Loucy (cell line): ENCODE measurements at regions not wholly inside any gene's neighbourhood (a gene's known extent, or its start where the extent isn't known, plus 50 kb on each side); places are given as distances from the start of the nearest gene placed in this dataset.

Experiments used
- H2AFZ ChIP-seq: fragments of 200-600 bp; sonication (generic); 2 replicates; pipeline ENCODE4 v1.6.0; 2016; ENCODE audit warnings: antibody characterized with exemption, mild to moderate bottlenecking, low read length, moderate library complexity
- H3F3A ChIP-seq: fragments of 200-600 bp; 2 replicates; pipeline ENCODE4 v1.6.0; 2016; ENCODE audit warnings: antibody characterized with exemption, low read depth, mild to moderate bottlenecking
- H3K27me3 ChIP-seq: fragments of 200-600 bp; sonication (generic); 2 replicates; pipeline ENCODE4 v1.6.1; 2014; ENCODE audit warnings: low read length, mild to moderate bottlenecking; ENCODE audit not compliant: insufficient read depth, poor library complexity, severe bottlenecking
- H3K36me3 ChIP-seq: fragments of 200-600 bp; sonication (generic); 2 replicates; pipeline ENCODE4 v1.6.1; 2016; ENCODE audit warnings: low read length; ENCODE audit not compliant: insufficient read depth
- H3K4me1 ChIP-seq: fragments of 200-600 bp; sonication (generic); 2 replicates; pipeline ENCODE4 v1.5.1; 2014; ENCODE audit warnings: low read length, mild to moderate bottlenecking; ENCODE audit not compliant: insufficient read depth, poor library complexity, severe bottlenecking
- H3K4me2 ChIP-seq: fragments of 200-600 bp; sonication (generic); 2 replicates; pipeline ENCODE4 v1.6.0; 2014; ENCODE audit warnings: antibody characterized with exemption, low read length, low read depth, mild to moderate bottlenecking; ENCODE audit not compliant: poor library complexity, severe bottlenecking
- H3K4me3 ChIP-seq: fragments of 200-600 bp; sonication (generic); 2 replicates; pipeline ENCODE4 v1.5.1; 2014; ENCODE audit warnings: low read length, mild to moderate bottlenecking, mixed read lengths; ENCODE audit not compliant: poor library complexity, severe bottlenecking
- H3K79me2 ChIP-seq: fragments of 200-600 bp; sonication (generic); 2 replicates; pipeline ENCODE4 v1.6.1; 2014; ENCODE audit warnings: low read length; ENCODE audit not compliant: insufficient read depth
- H3K9ac ChIP-seq: fragments of 200-600 bp; sonication (generic); 2 replicates; pipeline ENCODE4 v1.6.0; 2014; ENCODE audit warnings: mild to moderate bottlenecking, low read depth, low read length, moderate library complexity; ENCODE audit not compliant: poor library complexity, severe bottlenecking
- H3K9me2 ChIP-seq: fragments of 200-600 bp; sonication (generic); replicated peaks from 2 replicates; pipeline ENCODE4 v1.6.1; 2016; ENCODE audit warnings: low read depth, low read length, mixed read lengths
- H3K9me3 ChIP-seq: fragments of 200-600 bp; sonication (generic); 2 replicates; pipeline ENCODE4 v1.6.1; 2014; ENCODE audit warnings: mild to moderate bottlenecking, antibody characterized with exemption, low read length, low read depth; ENCODE audit not compliant: insufficient read depth
- H4K20me1 ChIP-seq: fragments of 200-600 bp; sonication (generic); 2 replicates; pipeline ENCODE4 v1.6.0; 2014; ENCODE audit warnings: antibody characterized with exemption, low read length, mild to moderate bottlenecking; ENCODE audit not compliant: insufficient read depth, poor library complexity, severe bottlenecking
- EZH2phosphoT487 ChIP-seq: fragments of 200-600 bp; IDR thresholded peaks from 2 replicates; pipeline ENCODE4 v1.6.1; 2018; ENCODE audit warnings: antibody characterized with exemption, mild to moderate bottlenecking, moderate library complexity, borderline replicate concordance
- TF ChIP-seq, protein P1 (sequence below): fragments of 200-600 bp; sonication (generic); conservative IDR thresholded peaks from 2 replicates; pipeline ENCODE4 v1.5.1; 2014; ENCODE audit warnings: mild to moderate bottlenecking, antibody characterized with exemption, low read length

GRCh38 chr19:30712431-30713337, 340.5 kb downstream of the ZNF536 start:
- H3K9me3 ChIP-seq = no peaks in the 10 kb centered on the region; the same call in 1 of the 2 replicates
- no peaks in the 10 kb centered on the region for H4K20me1 ChIP-seq
- H3K36me3 ChIP-seq = no peaks in the 10 kb centered on the region
- no peaks in the 10 kb centered on the region for H3K4me1 ChIP-seq
- H3K9me2 ChIP-seq = no peaks in the 10 kb centered on the region
- no peaks in the 10 kb centered on the region for H3F3A ChIP-seq
- no peak overlapping the region for H3K4me3 ChIP-seq
- H3K79me2 ChIP-seq = no peaks in the 10 kb centered on the region
- H3K27me3 ChIP-seq = no peaks in the 10 kb centered on the region
- TF ChIP-seq, protein P1, sequence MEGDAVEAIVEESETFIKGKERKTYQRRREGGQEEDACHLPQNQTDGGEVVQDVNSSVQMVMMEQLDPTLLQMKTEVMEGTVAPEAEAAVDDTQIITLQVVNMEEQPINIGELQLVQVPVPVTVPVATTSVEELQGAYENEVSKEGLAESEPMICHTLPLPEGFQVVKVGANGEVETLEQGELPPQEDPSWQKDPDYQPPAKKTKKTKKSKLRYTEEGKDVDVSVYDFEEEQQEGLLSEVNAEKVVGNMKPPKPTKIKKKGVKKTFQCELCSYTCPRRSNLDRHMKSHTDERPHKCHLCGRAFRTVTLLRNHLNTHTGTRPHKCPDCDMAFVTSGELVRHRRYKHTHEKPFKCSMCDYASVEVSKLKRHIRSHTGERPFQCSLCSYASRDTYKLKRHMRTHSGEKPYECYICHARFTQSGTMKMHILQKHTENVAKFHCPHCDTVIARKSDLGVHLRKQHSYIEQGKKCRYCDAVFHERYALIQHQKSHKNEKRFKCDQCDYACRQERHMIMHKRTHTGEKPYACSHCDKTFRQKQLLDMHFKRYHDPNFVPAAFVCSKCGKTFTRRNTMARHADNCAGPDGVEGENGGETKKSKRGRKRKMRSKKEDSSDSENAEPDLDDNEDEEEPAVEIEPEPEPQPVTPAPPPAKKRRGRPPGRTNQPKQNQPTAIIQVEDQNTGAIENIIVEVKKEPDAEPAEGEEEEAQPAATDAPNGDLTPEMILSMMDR = no peak
- TF ChIP-seq EZH2phosphoT487 = no peak
- H3K4me2 ChIP-seq = no peak overlapping the region
- no peak overlapping the region for H3K9ac ChIP-seq
- H2AFZ ChIP-seq = no peak overlapping the region

DNA sequence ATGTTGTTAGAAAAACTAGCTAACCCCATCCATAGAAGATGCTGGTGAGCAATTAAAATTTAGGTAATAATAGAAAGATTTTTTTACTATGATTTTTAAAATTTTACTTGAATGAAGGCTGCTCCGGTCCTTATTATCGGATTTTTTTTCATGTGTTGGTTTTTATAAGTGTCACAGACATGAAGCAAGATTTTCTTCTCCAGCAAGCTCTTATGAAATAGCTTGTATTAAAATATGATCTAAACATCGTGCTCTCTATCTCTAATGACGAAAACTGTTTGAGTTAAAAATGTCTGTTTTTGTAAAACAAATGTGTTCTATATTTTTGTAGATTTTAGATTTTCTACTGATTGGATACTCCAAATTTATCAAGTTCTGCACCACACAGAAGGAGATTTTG, 339.6 kb downstream of the ZNF536 start:
- TF ChIP-seq, protein P1 = no peak
- no peaks in the 10 kb centered on the region for H3K9me2 ChIP-seq
- no peaks in the 10 kb centered on the region for H3K36me3 ChIP-seq
- H3K4me1 ChIP-seq = no peaks in the 10 kb centered on the region
- H2AFZ ChIP-seq = no peak overlapping the region
- no peaks in the 10 kb centered on the region for H4K20me1 ChIP-seq
- H3K9ac ChIP-seq = no peak overlapping the region
- H3K4me3 ChIP-seq = no peak overlapping the region
- no peaks in the 10 kb centered on the region for H3F3A ChIP-seq
- H3K9me3 ChIP-seq = no peaks in the 10 kb centered on the region; the same call in 1 of the 2 replicates
- H3K4me2 ChIP-seq = no peak overlapping the region
- no peaks in the 10 kb centered on the region for H3K79me2 ChIP-seq
- H3K27me3 ChIP-seq = no peaks in the 10 kb centered on the region

- Histone ChIP-seq H3F3A (no peaks in the 10 kb centered on the region), H3K9ac (no peak overlapping the region), H3K4me2 (no peak overlapping the region), H3K9me3 (no peaks in the 10 kb centered on the region; the same call in 1 of the 2 replicates), H3K79me2 (no peaks in the 10 kb centered on the region), H3K4me1 (no peaks in the 10 kb centered on the region), H3K4me3 (no peak overlapping the region), H3K27me3 (no peaks in the 10 kb centered on the region), H2AFZ (no peak overlapping the region), H4K20me1 (no peaks in the 10 kb centered on the region), H3K36me3 (no peaks in the 10 kb centered on the region), H3K9me2 (no peaks in the 10 kb centered on the region)
- no peak for TF ChIP-seq EZH2phosphoT487
- TF ChIP-seq, protein P1 = no peak
Measured at GRCh38 chr19:30711296-30711695, 339.1 kb downstream of the ZNF536 start.
